HG03442 (cell line): ENCODE measurements at regions not wholly inside any gene's neighbourhood (a gene's known extent, or its start where the extent isn't known, plus 50 kb on each side); places are given as distances from the start of the nearest gene placed in this dataset.

ENCODE experiments used
- ATAC-seq: cut with Tn5 transposase; IDR thresholded peaks from one replicate; pipeline ENCODE4 v1.9.1; 2021; ENCODE audit warnings: mild to moderate bottlenecking, moderate library complexity; ENCODE audit not compliant: unreplicated experiment

- ATAC-seq, result no peak
Measured at GRCh38 chr6:1123386-1124375, 188.2 kb upstream of the FOXQ1 start.

GRCh38 chr6:1122083-1122482 is 189.8 kb upstream of the FOXQ1 start:
- ATAC-seq, result no peak

- no peak for ATAC-seq
Measured at GRCh38 chr6:1118287-1118647, 193.6 kb upstream of the FOXQ1 start.

- ATAC-seq, result no peak
Measured at GRCh38 chr6:1117530-1118286, 194.2 kb upstream of the FOXQ1 start.

- ATAC-seq, result no peak
Measured at GRCh38 chr6:1116149-1116548, 195.7 kb upstream of the FOXQ1 start.

GRCh38 chr6:1113916-1114540 is 197.9 kb upstream of the FOXQ1 start:
- no peak for ATAC-seq

GRCh38 chr6:1111361-1111760 is 200.5 kb upstream of the FOXQ1 start:
- ATAC-seq, result no peak

GRCh38 chr6:1110941-1111349 is 201.0 kb upstream of the FOXQ1 start:
- no peak for ATAC-seq

- ATAC-seq, result no peak
Measured at GRCh38 chr6:1110164-1110563, 201.7 kb upstream of the FOXQ1 start.

- no peak for ATAC-seq
Measured at GRCh38 chr6:1109134-1109533, 202.8 kb upstream of the FOXQ1 start.

- no peak for ATAC-seq
Measured at GRCh38 chr6:1108198-1108597, 203.7 kb upstream of the FOXQ1 start.

GRCh38 chr6:1107578-1107977 is 204.3 kb upstream of the FOXQ1 start:
- no peak for ATAC-seq

- no peak for ATAC-seq
Measured at GRCh38 chr6:1105833-1106400, 206.0 kb upstream of the FOXQ1 start.

- no peak for ATAC-seq
Measured at GRCh38 chr6:1104988-1105670, 206.8 kb upstream of the FOXQ1 start.

- ATAC-seq, result no peak
Measured at GRCh38 chr6:1103945-1104623, 207.8 kb upstream of the FOXQ1 start.

GRCh38 chr6:1103021-1103420 is 208.9 kb upstream of the FOXQ1 start:
- ATAC-seq, result no peak

- ATAC-seq, result no peak
Measured at GRCh38 chr6:1100269-1100668, 211.6 kb upstream of the FOXQ1 start.

GRCh38 chr6:1099264-1099663 is 212.6 kb upstream of the FOXQ1 start:
- ATAC-seq, result no peak

GRCh38 chr6:1096967-1097765 is 214.7 kb upstream of the FOXQ1 start:
- ATAC-seq, result no peak
